CD4-positive, alpha-beta T cell treated with Interleukin-21 for 1 hour (primary cell): ENCODE measurements at regions not wholly inside any gene's neighbourhood (a gene's known extent, or its start where the extent isn't known, plus 50 kb on each side); places are given as distances from the start of the nearest gene placed in this dataset.

Experiments used
- DNase-seq: peaks from one replicate; pipeline ENCODE4 v3.0.0-alpha.2; 2020

GRCh38 chr17:74028354-74029116 is 174.9 kb upstream of the RPL38 start:
- DNase-seq = no peak

- no peak for DNase-seq
Observed at GRCh38 chr17:74031316-74032090, 172.0 kb upstream of the RPL38 start.

GRCh38 chr17:74032222-74032621 is 171.3 kb upstream of the RPL38 start:
- DNase-seq = no peak

GRCh38 chr17:74037320-74037719 is 166.2 kb upstream of the RPL38 start:
- no peak for DNase-seq

GRCh38 chr17:74040291-74040690 is 163.2 kb upstream of the RPL38 start:
- DNase-seq = no peak

- DNase-seq = no peak
Observed at GRCh38 chr17:74040729-74041128, 162.7 kb upstream of the RPL38 start.

GRCh38 chr17:74041869-74042640 is 161.4 kb upstream of the RPL38 start:
- no peak for DNase-seq

GRCh38 chr17:74042744-74043486 is 160.6 kb upstream of the RPL38 start:
- no peak for DNase-seq

- DNase-seq = no peak
Observed at GRCh38 chr17:74043976-74044375, 159.5 kb upstream of the RPL38 start.

GRCh38 chr17:74045608-74046280 is 157.7 kb upstream of the RPL38 start:
- no peak for DNase-seq

- DNase-seq = no peak
Observed at GRCh38 chr17:74049167-74049966, 154.1 kb upstream of the RPL38 start.

GRCh38 chr17:74049967-74050458 is 153.5 kb upstream of the RPL38 start:
- no peak for DNase-seq

- no peak for DNase-seq
Observed at GRCh38 chr17:74051348-74051747, 152.1 kb upstream of the RPL38 start.

GRCh38 chr17:74052993-74053711 is 150.3 kb upstream of the RPL38 start:
- DNase-seq = no peak

- DNase-seq = no peak
Observed at GRCh38 chr17:74053712-74054078, 149.8 kb upstream of the RPL38 start.

GRCh38 chr17:74054249-74054648 is 149.2 kb upstream of the RPL38 start:
- DNase-seq = no peak

- DNase-seq = no peak
Observed at GRCh38 chr17:74055508-74056160, 147.8 kb upstream of the RPL38 start.

GRCh38 chr17:74059479-74060240 is 143.8 kb upstream of the RPL38 start:
- DNase-seq = no peak

- no peak for DNase-seq
Observed at GRCh38 chr17:74061758-74062157, 141.7 kb upstream of the RPL38 start.
